ENCODE measurements at regions not wholly inside any gene's neighbourhood (a gene's known extent, or its start where the extent isn't known, plus 50 kb on each side); places are given as distances from the start of the nearest gene placed in this dataset.

GRCh38 chr19:27844261-27844660 lies 1368.7 kb downstream of the UQCRFS1 start:
- Histone ChIP-seq H3K36me3 (no peaks in the 10 kb centered on the region), H3K4me3 (no peak overlapping the region), H3K9me3 (no peaks in the 10 kb centered on the region), H3K4me1 (no peaks in the 10 kb centered on the region), H3K27me3 (no peaks in the 10 kb centered on the region), H3K27ac (no peak overlapping the region)
- intact Hi-C loops (cut with DNase I; ENCODE audit: low total_unique reads): no loop called here
- ATAC-seq (no peak), DNase-seq (no peak)
- TF ChIP-seq CTCF (IDR thresholded peaks at IDR 0.05 in 4 of 5, conservative IDR thresholded peaks at IDR 0.05 in 1 of 5) (no peak), POLR2A (IDR thresholded peaks at IDR 0.05) (no peak)
- in situ Hi-C loops (cut with MboI; ENCODE audit: low sequenced_read_pairs in 4 of 4): no loop called here

- H3K27ac ChIP-seq: no peak overlapping the region
- no peaks in the 10 kb centered on the region for H3K36me3 ChIP-seq
- in situ Hi-C loops (cut with MboI; ENCODE audit: low sequenced_read_pairs in 4 of 4): no loop called here
- H3K4me1 ChIP-seq: no peaks in the 10 kb centered on the region
- DNase-seq: no peak
- no peaks in the 10 kb centered on the region for H3K9me3 ChIP-seq
- H3K27me3 ChIP-seq: no peaks in the 10 kb centered on the region
- no peak for TF ChIP-seq POLR2A (IDR thresholded peaks at IDR 0.05)
- no peak for TF ChIP-seq CTCF (IDR thresholded peaks at IDR 0.05 in 4 of 5, conservative IDR thresholded peaks at IDR 0.05 in 1 of 5)
- intact Hi-C loops (cut with DNase I; ENCODE audit: low total_unique reads): no loop called here
- ATAC-seq: no peak
- H3K4me3 ChIP-seq: no peak overlapping the region
Measured at GRCh38 chr19:27843861-27844260, 1369.1 kb downstream of the UQCRFS1 start.

GRCh38 chr19:27833031-27833430 lies 1379.9 kb downstream of the UQCRFS1 start:
- ATAC-seq (no peak), DNase-seq (no peak)
- Histone ChIP-seq H3K4me1 (no peaks in the 10 kb centered on the region), H3K36me3 (no peaks in the 10 kb centered on the region), H3K27me3 (no peaks in the 10 kb centered on the region), H3K27ac (no peak overlapping the region), H3K9me3 (no peaks in the 10 kb centered on the region), H3K4me3 (no peak overlapping the region)
- no peak for TF ChIP-seq CTCF (IDR thresholded peaks at IDR 0.05 in 4 of 5, conservative IDR thresholded peaks at IDR 0.05 in 1 of 5)
- no peak for TF ChIP-seq POLR2A (IDR thresholded peaks at IDR 0.05)
- in situ Hi-C loops (cut with MboI; ENCODE audit: low sequenced_read_pairs in 4 of 4) (no loop called here), intact Hi-C loops (cut with DNase I; ENCODE audit: low total_unique reads) (no loop called here)

- no peak for ATAC-seq
- no peak for TF ChIP-seq CTCF (IDR thresholded peaks at IDR 0.05 in 4 of 5, conservative IDR thresholded peaks at IDR 0.05 in 1 of 5)
- TF ChIP-seq POLR2A (IDR thresholded peaks at IDR 0.05): no peak
- H3K36me3 ChIP-seq: no peaks in the 10 kb centered on the region
- no peak for DNase-seq
- no peaks in the 10 kb centered on the region for H3K4me1 ChIP-seq
- H3K27ac ChIP-seq: no peak overlapping the region
- intact Hi-C loops (cut with DNase I; ENCODE audit: low total_unique reads): no loop called here
- H3K27me3 ChIP-seq: no peaks in the 10 kb centered on the region
- H3K4me3 ChIP-seq: no peak overlapping the region
- in situ Hi-C loops (cut with MboI; ENCODE audit: low sequenced_read_pairs in 4 of 4): no loop called here
- H3K9me3 ChIP-seq: no peaks in the 10 kb centered on the region
Measured at GRCh38 chr19:27828829-27829228, 1384.1 kb downstream of the UQCRFS1 start.

- DNase-seq (no peak), ATAC-seq (no peak)
- no peak overlapping the region for H3K4me3 ChIP-seq
- no peak overlapping the region for H3K27ac ChIP-seq
- H3K27me3 ChIP-seq: no peaks in the 10 kb centered on the region
- intact Hi-C loops (cut with DNase I; ENCODE audit: low total_unique reads) (no loop called here), in situ Hi-C loops (cut with MboI; ENCODE audit: low sequenced_read_pairs in 4 of 4) (no loop called here)
- H3K4me1 ChIP-seq: no peaks in the 10 kb centered on the region
- no peaks in the 10 kb centered on the region for H3K9me3 ChIP-seq
- no peaks in the 10 kb centered on the region for H3K36me3 ChIP-seq
- no peak for TF ChIP-seq CTCF (IDR thresholded peaks at IDR 0.05 in 4 of 5, conservative IDR thresholded peaks at IDR 0.05 in 1 of 5)
- TF ChIP-seq POLR2A (IDR thresholded peaks at IDR 0.05): no peak
Measured at GRCh38 chr19:27824108-27824507, 1388.8 kb downstream of the UQCRFS1 start.

All from gastrocnemius medialis (tissue), 4 donors.